ENCODE measurements at regions not wholly inside any gene's neighbourhood (a gene's known extent, or its start where the extent isn't known, plus 50 kb on each side); places are given as distances from the start of the nearest gene placed in this dataset.

DNA sequence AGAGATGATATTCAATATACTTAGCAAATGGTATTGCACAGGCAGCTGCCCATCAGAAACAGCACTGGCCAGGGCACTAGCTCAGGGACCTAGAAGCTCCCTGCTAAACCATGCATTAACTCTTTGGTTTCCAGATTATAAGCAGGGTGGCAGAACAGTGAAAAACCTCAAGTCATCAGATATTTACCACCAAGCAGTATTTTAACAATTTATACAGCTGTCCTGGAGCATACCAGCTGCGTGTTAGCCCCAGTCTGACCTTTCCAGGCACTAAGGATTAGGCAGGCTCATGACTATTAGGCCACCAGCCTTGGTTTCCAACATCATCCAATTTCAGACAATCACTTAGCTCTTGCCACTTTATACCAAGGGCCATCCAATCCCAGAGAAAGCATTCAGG lies 326.5 kb downstream of the CAAP1 start:
- H3K36me3 ChIP-seq (ENCODE audit: insufficient read depth, low read length) = no peaks in the 10 kb centered on the region
- H3K4me2 ChIP-seq (ENCODE audit: low read length) = no peak overlapping the region
- no peaks in the 10 kb centered on the region for H3K4me1 ChIP-seq (ENCODE audit: insufficient read depth, low read length, severe bottlenecking)
- H3K4me3 ChIP-seq (ENCODE audit: low read depth, low read length, poor library complexity, severe bottlenecking) = no peak overlapping the region
- H3K27ac ChIP-seq (ENCODE audit: low read depth, low read length, poor library complexity, severe bottlenecking) = no peak overlapping the region
- no peaks in the 10 kb centered on the region for H3K27me3 ChIP-seq (ENCODE audit: insufficient read depth, low read length)
- H4K20me1 ChIP-seq (ENCODE audit: insufficient read depth, low read length) = no peaks in the 10 kb centered on the region
- H3K9me2 ChIP-seq (ENCODE audit: low read depth, low read length) = no peaks in the 10 kb centered on the region
- no peak overlapping the region for H2AFZ ChIP-seq (ENCODE audit: low read length)
- no peaks in the 10 kb centered on the region for H3F3A ChIP-seq (ENCODE audit: insufficient read depth, low read length)
- H3K9ac ChIP-seq (ENCODE audit: low read length) = no peak overlapping the region
- no peaks in the 10 kb centered on the region for H3K9me3 ChIP-seq (ENCODE audit: low read length)
- H3K79me2 ChIP-seq (ENCODE audit: insufficient read depth, low read length) = no peaks in the 10 kb centered on the region
- TF ChIP-seq, protein P1, sequence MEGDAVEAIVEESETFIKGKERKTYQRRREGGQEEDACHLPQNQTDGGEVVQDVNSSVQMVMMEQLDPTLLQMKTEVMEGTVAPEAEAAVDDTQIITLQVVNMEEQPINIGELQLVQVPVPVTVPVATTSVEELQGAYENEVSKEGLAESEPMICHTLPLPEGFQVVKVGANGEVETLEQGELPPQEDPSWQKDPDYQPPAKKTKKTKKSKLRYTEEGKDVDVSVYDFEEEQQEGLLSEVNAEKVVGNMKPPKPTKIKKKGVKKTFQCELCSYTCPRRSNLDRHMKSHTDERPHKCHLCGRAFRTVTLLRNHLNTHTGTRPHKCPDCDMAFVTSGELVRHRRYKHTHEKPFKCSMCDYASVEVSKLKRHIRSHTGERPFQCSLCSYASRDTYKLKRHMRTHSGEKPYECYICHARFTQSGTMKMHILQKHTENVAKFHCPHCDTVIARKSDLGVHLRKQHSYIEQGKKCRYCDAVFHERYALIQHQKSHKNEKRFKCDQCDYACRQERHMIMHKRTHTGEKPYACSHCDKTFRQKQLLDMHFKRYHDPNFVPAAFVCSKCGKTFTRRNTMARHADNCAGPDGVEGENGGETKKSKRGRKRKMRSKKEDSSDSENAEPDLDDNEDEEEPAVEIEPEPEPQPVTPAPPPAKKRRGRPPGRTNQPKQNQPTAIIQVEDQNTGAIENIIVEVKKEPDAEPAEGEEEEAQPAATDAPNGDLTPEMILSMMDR (IDR thresholded peaks at IDR 0.05; ENCODE audit: low read length) = no peak
- no peak for TF ChIP-seq EZH2 (IDR thresholded peaks at IDR 0.05; ENCODE audit: borderline replicate concordance, low read length)

DNA sequence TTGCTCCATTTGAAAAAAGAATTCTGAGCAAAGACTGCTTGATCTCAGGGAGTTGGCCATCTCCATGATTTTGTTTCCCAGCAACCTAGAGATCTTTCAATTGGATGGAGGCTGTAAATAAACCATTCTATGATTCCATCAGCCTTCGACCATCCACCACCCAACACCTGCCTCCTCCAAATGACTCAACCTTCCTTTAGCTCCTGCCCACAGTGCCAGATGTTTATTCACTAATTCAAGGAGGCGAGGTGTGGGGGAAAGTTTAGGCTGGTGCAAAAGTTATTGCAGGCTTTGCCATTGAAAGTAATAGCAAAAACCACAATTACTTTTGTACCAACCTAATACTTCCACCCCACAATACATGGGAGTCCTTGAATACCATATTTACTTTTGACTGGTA lies 327.5 kb downstream of the CAAP1 start:
- TF ChIP-seq EZH2 (IDR thresholded peaks at IDR 0.05; ENCODE audit: borderline replicate concordance, low read length) = no peak
- TF ChIP-seq, protein P1 (IDR thresholded peaks at IDR 0.05; ENCODE audit: low read length) = no peak
- H3K9me2 ChIP-seq (ENCODE audit: low read depth, low read length) = no peaks in the 10 kb centered on the region

DNA sequence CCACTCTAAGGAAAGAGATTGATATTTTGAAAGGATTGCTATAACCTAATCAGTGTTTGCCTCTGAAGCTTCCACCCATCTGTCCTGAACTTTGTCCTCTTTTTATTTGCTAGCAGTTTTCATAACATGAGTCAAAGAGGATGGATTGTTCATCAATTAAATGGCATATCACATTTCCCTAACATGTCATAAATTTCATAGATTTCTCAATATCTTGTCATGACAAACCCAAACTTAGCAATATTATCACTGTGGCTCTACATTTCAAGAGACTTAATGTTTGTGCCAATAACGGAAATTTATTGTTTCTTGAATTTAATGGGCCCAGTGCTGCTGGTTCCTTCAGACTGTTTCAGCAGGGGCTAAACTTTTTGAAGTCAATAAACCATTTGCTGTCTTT lies 330.3 kb downstream of the CAAP1 start:
- H3K27ac ChIP-seq (ENCODE audit: low read depth, low read length, poor library complexity, severe bottlenecking) = no peak overlapping the region
- no peaks in the 10 kb centered on the region for H3K9me3 ChIP-seq (ENCODE audit: low read length)
- no peaks in the 10 kb centered on the region for H4K20me1 ChIP-seq (ENCODE audit: insufficient read depth, low read length)
- H3K4me3 ChIP-seq (ENCODE audit: low read depth, low read length, poor library complexity, severe bottlenecking) = no peak overlapping the region
- no peak overlapping the region for H3K4me2 ChIP-seq (ENCODE audit: low read length)
- H3K9me2 ChIP-seq (ENCODE audit: low read depth, low read length) = no peaks in the 10 kb centered on the region
- no peak for TF ChIP-seq EZH2 (IDR thresholded peaks at IDR 0.05; ENCODE audit: borderline replicate concordance, low read length)
- TF ChIP-seq, protein P1 (IDR thresholded peaks at IDR 0.05; ENCODE audit: low read length) = no peak
- H3K4me1 ChIP-seq (ENCODE audit: insufficient read depth, low read length, severe bottlenecking) = no peaks in the 10 kb centered on the region
- H2AFZ ChIP-seq (ENCODE audit: low read length) = no peak overlapping the region
- no peak overlapping the region for H3K9ac ChIP-seq (ENCODE audit: low read length)
- H3K79me2 ChIP-seq (ENCODE audit: insufficient read depth, low read length) = no peaks in the 10 kb centered on the region
- H3K27me3 ChIP-seq (ENCODE audit: insufficient read depth, low read length) = no peaks in the 10 kb centered on the region
- H3F3A ChIP-seq (ENCODE audit: insufficient read depth, low read length) = no peaks in the 10 kb centered on the region
- H3K36me3 ChIP-seq (ENCODE audit: insufficient read depth, low read length) = no peaks in the 10 kb centered on the region

More for the DNA sequence above, 327.5 kb downstream of the CAAP1 start:
- Histone ChIP-seq H3K4me2 (ENCODE audit: low read length) (no peak overlapping the region), H3K27me3 (ENCODE audit: insufficient read depth, low read length) (no peaks in the 10 kb centered on the region), H2AFZ (ENCODE audit: low read length) (no peak overlapping the region), H3K36me3 (ENCODE audit: insufficient read depth, low read length) (no peaks in the 10 kb centered on the region), H3F3A (ENCODE audit: insufficient read depth, low read length) (no peaks in the 10 kb centered on the region), H3K4me3 (ENCODE audit: low read depth, low read length, poor library complexity, severe bottlenecking) (no peak overlapping the region), H3K79me2 (ENCODE audit: insufficient read depth, low read length) (no peaks in the 10 kb centered on the region), H3K9ac (ENCODE audit: low read length) (no peak overlapping the region), H4K20me1 (ENCODE audit: insufficient read depth, low read length) (no peaks in the 10 kb centered on the region), H3K4me1 (ENCODE audit: insufficient read depth, low read length, severe bottlenecking) (no peaks in the 10 kb centered on the region), H3K27ac (ENCODE audit: low read depth, low read length, poor library complexity, severe bottlenecking) (no peak overlapping the region), H3K9me3 (ENCODE audit: low read length) (no peaks in the 10 kb centered on the region)
